NCI-H748 (cell line): ENCODE measurements at regions not wholly inside any gene's neighbourhood (a gene's known extent, or its start where the extent isn't known, plus 50 kb on each side); places are given as distances from the start of the nearest gene placed in this dataset.

Experiments used
- DNase-seq: peaks from one replicate; lab custom pipeline; 2025; ENCODE audit not compliant: unreplicated experiment; lab: John Stamatoyannopoulos, UW

GRCh38 chr15:70153921-70154717 is 56.4 kb upstream of the TLE3 start:
- no peak for DNase-seq

- DNase-seq: peak; percentile 32
Measured at GRCh38 chr15:70152070-70152480, 54.4 kb upstream of the TLE3 start.

- no peak for DNase-seq
Measured at GRCh38 chr15:70151462-70151861, 53.7 kb upstream of the TLE3 start.

- DNase-seq: no peak
Measured at GRCh38 chr15:70151003-70151402, 53.3 kb upstream of the TLE3 start.

GRCh38 chr15:70150405-70150747 is 52.7 kb upstream of the TLE3 start:
- no peak for DNase-seq

- DNase-seq: no peak
Measured at GRCh38 chr15:70149667-70150404, 52.1 kb upstream of the TLE3 start.

- no peak for DNase-seq
Measured at GRCh38 chr15:70147778-70148177, 50.1 kb upstream of the TLE3 start.
